ENCODE measurements at regions not wholly inside any gene's neighbourhood (a gene's known extent, or its start where the extent isn't known, plus 50 kb on each side); places are given as distances from the start of the nearest gene placed in this dataset.
"Not testable (repeated sequence)": the region's sequence is repeated elsewhere in the genome, so short reads cannot be mapped to it uniquely, and the experiment has no call there.

- DNase-seq (ENCODE audit: low spot score): no peak
- no peak for TF ChIP-seq CTCF (IDR thresholded peaks at IDR 0.05; ENCODE audit: extremely low read depth, missing control alignments)
Measured at GRCh38 chr3:106518516-106518915, 649.7 kb upstream of the CBLB start.

DNA sequence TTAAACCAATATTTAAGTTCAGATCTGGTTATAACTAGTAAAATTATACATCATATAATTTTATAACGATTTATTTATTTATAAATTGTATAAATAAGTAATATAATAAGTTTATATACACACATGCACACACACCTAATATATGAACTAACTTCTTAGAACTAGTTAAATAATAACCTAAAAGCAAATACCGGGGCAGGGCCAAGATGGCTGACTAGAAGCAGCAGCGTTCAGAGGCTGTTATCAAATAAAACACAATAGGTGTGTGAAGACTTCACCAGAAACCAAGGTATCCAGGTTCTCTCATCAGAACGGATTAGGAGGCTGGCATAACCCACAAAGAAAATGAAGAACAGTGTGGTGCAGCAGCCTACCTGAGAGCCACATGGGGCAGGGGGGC, 653.6 kb upstream of the CBLB start:
- no peak for TF ChIP-seq CTCF (IDR thresholded peaks at IDR 0.05; ENCODE audit: extremely low read depth, missing control alignments)
- DNase-seq (ENCODE audit: low spot score): no peak

DNA sequence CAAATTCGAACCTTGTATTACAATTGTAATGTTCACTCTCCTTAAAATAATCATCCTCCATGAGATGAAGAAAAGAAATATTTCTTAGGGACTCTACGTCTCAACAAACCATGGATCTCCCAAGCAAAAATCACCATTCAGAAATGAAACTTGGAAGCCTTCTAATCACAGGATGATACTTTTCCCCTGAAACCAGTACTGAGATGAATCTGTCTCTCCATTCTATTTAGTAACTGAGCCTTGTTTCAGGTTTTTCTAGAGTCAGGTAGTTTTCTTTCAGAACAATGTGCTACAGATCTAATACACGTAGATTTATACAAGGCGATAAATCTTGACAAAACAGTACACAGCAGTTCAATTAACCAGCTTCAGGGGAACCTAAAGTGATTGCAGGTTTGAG, 660.1 kb upstream of the CBLB start:
- no peak for DNase-seq (ENCODE audit: low spot score)
- TF ChIP-seq CTCF (IDR thresholded peaks at IDR 0.05; ENCODE audit: extremely low read depth, missing control alignments): no peak

DNA sequence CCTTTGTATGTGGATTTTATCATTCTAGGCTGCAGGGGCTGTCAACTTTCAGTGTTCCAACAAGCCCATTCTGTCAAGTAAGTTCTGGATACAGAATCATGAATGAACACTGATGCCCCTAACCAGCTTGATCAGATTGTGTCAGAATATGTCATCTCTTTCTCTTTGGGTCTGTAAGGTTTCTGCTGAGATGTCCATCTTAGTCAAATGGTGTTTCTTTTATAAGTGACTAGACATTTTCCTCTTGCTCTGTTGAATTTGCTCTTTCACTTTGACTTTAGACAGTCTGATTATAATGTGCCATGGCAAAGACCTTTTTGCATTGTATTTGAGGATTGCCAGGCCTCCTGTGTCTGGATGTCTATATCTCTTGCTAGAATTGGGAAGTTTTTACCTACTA, 660.9 kb upstream of the CBLB start:
- TF ChIP-seq CTCF (IDR thresholded peaks at IDR 0.05; ENCODE audit: extremely low read depth, missing control alignments): no peak

DNA sequence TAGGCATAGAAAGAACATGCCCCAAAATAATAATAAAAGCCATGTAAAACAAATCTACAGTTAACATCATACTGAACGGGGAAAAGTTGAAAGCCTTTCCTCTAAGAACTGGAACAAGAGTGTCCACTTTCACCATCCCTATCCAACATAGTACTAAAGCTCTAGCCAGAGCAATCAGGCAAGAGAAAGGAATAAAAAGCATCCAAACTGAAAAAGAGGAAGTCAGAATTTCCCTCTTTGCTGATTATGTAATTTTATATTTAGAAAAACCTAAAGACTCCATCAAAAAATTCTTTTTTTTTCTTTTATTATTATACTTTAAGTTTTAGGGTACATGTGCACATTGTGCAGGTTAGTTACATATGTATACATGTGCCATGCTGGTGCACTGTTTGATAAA, 661.6 kb upstream of the CBLB start:
- no peak for DNase-seq (ENCODE audit: low spot score)
- no peak for TF ChIP-seq CTCF (IDR thresholded peaks at IDR 0.05; ENCODE audit: extremely low read depth, missing control alignments)

More for the DNA sequence above, 660.9 kb upstream of the CBLB start:
- DNase-seq (ENCODE audit: low spot score): no peak

GRCh38 chr3:106531771-106532329, 663.0 kb upstream of the CBLB start:
- not testable (repeated sequence) for DNase-seq (ENCODE audit: low spot score)

- no peak for TF ChIP-seq CTCF (IDR thresholded peaks at IDR 0.05; ENCODE audit: extremely low read depth, missing control alignments)
- no peak for DNase-seq (ENCODE audit: low spot score)
Measured at GRCh38 chr3:106533093-106533787, 664.4 kb upstream of the CBLB start.

GRCh38 chr3:106533788-106534160, 665.0 kb upstream of the CBLB start:
- TF ChIP-seq CTCF (IDR thresholded peaks at IDR 0.05; ENCODE audit: extremely low read depth, missing control alignments): no peak
- DNase-seq (ENCODE audit: low spot score): no peak

All from GM20000 (cell line).